Mesendoderm (in vitro differentiated cells): ENCODE measurements at regions not wholly inside any gene's neighbourhood (a gene's known extent, or its start where the extent isn't known, plus 50 kb on each side); places are given as distances from the start of the nearest gene placed in this dataset.

Experiments
- DNase-seq: peaks from one replicate; pipeline ENCODE4 v3.0.0; 2013
- H2AK5ac ChIP-seq: 2 replicates; pipeline ENCODE4 v1.6.1; 2013; ENCODE audit warnings: low read length, inconsistent platforms
- H2BK120ac ChIP-seq: 2 replicates; pipeline ENCODE4 v1.6.1; 2013; ENCODE audit warnings: low read depth, mild to moderate bottlenecking, low read length, moderate library complexity, mixed read lengths
- H2BK15ac ChIP-seq: replicated peaks from 2 replicates; pipeline ENCODE4 v1.6.1; 2013; ENCODE audit warnings: low read depth, mild to moderate bottlenecking, moderate library complexity
- H2BK5ac ChIP-seq: 2 replicates; pipeline ENCODE4 v1.6.1; 2013; ENCODE audit warnings: low read length, inconsistent platforms
- H3K18ac ChIP-seq: 2 replicates; pipeline ENCODE4 v1.6.1; 2013; ENCODE audit warnings: mild to moderate bottlenecking, low read length, mixed read lengths
- H3K23ac ChIP-seq: one replicate; pipeline ENCODE4 v1.6.1; 2013; ENCODE audit warnings: low read length
- H3K27ac ChIP-seq: 2 replicates; pipeline ENCODE4 v1.5.1; 2013; ENCODE audit warnings: low read depth, mild to moderate bottlenecking, inconsistent platforms, low read length, moderate library complexity
- H3K27me3 ChIP-seq: 2 replicates; pipeline ENCODE4 v1.6.1; 2013; ENCODE audit warnings: low read length, control low read depth, mild to moderate bottlenecking, inconsistent platforms; ENCODE audit not compliant: insufficient read depth, poor library complexity
- H3K36me3 ChIP-seq: 2 replicates; pipeline ENCODE4 v1.6.1; 2013; ENCODE audit warnings: low read length, inconsistent platforms; ENCODE audit not compliant: control insufficient read depth, insufficient read depth
- H3K4ac ChIP-seq: one replicate; pipeline ENCODE4 v1.6.1; 2013; ENCODE audit warnings: low read depth, mild to moderate bottlenecking, low read length, moderate library complexity
- H3K4me1 ChIP-seq: 2 replicates; pipeline ENCODE4 v1.6.1; 2013; ENCODE audit warnings: low read depth, low read length, inconsistent platforms; ENCODE audit not compliant: control insufficient read depth
- H3K4me2 ChIP-seq: 2 replicates; pipeline ENCODE4 v1.6.1; 2013; ENCODE audit warnings: low read length
- H3K4me3 ChIP-seq: 2 replicates; pipeline ENCODE4 v1.5.1; 2013; ENCODE audit warnings: mild to moderate bottlenecking, low read length
- H3K56ac ChIP-seq: one replicate; pipeline ENCODE4 v1.6.1; 2013; ENCODE audit warnings: low read length
- H3K79me1 ChIP-seq: 2 replicates; pipeline ENCODE4 v1.6.1; 2013; ENCODE audit warnings: low read length, inconsistent platforms
- H3K79me2 ChIP-seq: 2 replicates; pipeline ENCODE4 v1.6.1; 2013; ENCODE audit warnings: mild to moderate bottlenecking, low read length; ENCODE audit not compliant: control insufficient read depth, insufficient read depth
- H3K9ac ChIP-seq: 2 replicates; pipeline ENCODE4 v1.6.1; 2013; ENCODE audit warnings: low read length, inconsistent platforms
- H4K5ac ChIP-seq: one replicate; pipeline ENCODE4 v1.6.1; 2013; ENCODE audit warnings: low read length
- H4K8ac ChIP-seq: one replicate; pipeline ENCODE4 v1.6.1; 2013; ENCODE audit warnings: low read depth, mild to moderate bottlenecking, control low read depth, low read length, moderate library complexity
- WGBS: extraction: QIAGEN DNeasy Blood & Tissue Kit; methylation state at CpG from one replicate; pipeline ENCODE4 v1.1.7; 2013; ENCODE audit warnings: low lambda C conversion rate, missing lambda C conversion rate; ENCODE audit not compliant: insufficient coverage; ENCODE audit errors: extremely low coverage; 5-methylcytosine and 5-hydroxymethylcytosine counted together

GRCh38 chrX:20463296-20464075 is 196.8 kb upstream of the RPS6KA3 start:
- no peak overlapping the region for H3K4me2 ChIP-seq
- no peak overlapping the region for H4K5ac ChIP-seq
- H2BK5ac ChIP-seq, result no peak overlapping the region
- H3K56ac ChIP-seq, result no peak overlapping the region
- no peak overlapping the region for H3K4ac ChIP-seq
- no peak for DNase-seq
- H3K4me3 ChIP-seq, result no peak overlapping the region
- no peak overlapping the region for H3K18ac ChIP-seq
- H3K9ac ChIP-seq, result no peak overlapping the region
- no peak overlapping the region for H4K8ac ChIP-seq
- H3K36me3 ChIP-seq, result no peaks in the 10 kb centered on the region
- H3K4me1 ChIP-seq, result no peaks in the 10 kb centered on the region
- H3K27ac ChIP-seq, result no peak overlapping the region
- no peak overlapping the region for H2AK5ac ChIP-seq
- no peaks in the 10 kb centered on the region for H3K27me3 ChIP-seq
- no CpG with 5 or more reads among the region's 3 CpGs for WGBS
- no peak overlapping the region for H3K23ac ChIP-seq
- no peaks in the 10 kb centered on the region for H3K79me1 ChIP-seq
- H2BK15ac ChIP-seq, result no peak overlapping the region
- H3K79me2 ChIP-seq, result no peaks in the 10 kb centered on the region
- no peak overlapping the region for H2BK120ac ChIP-seq

- no CpG with 5 or more reads among the region's 3 CpGs for WGBS
- no peaks in the 10 kb centered on the region for H3K79me1 ChIP-seq
Observed at GRCh38 chrX:20461576-20461975, 194.9 kb upstream of the RPS6KA3 start.

GRCh38 chrX:20461002-20461401 is 194.3 kb upstream of the RPS6KA3 start:
- Histone ChIP-seq H3K18ac (no peak overlapping the region), H3K36me3 (no peaks in the 10 kb centered on the region), H2AK5ac (no peak overlapping the region), H2BK15ac (no peak overlapping the region), H2BK5ac (no peak overlapping the region), H3K23ac (no peak overlapping the region), H4K8ac (no peak overlapping the region), H3K4me1 (no peaks in the 10 kb centered on the region), H3K4me3 (no peak overlapping the region), H3K79me2 (no peaks in the 10 kb centered on the region), H3K79me1 (no peaks in the 10 kb centered on the region), H4K5ac (no peak overlapping the region), H3K4me2 (no peak overlapping the region), H3K27me3 (no peaks in the 10 kb centered on the region), H3K27ac (no peak overlapping the region), H3K4ac (no peak overlapping the region), H2BK120ac (no peak overlapping the region), H3K56ac (no peak overlapping the region), H3K9ac (no peak overlapping the region)
- DNase-seq, result no peak
- WGBS, result no CpG with 5 or more reads among the region's 1 CpG

More at GRCh38 chrX:20461576-20461975, 194.9 kb upstream of the RPS6KA3 start:
- Histone ChIP-seq H3K27me3 (no peaks in the 10 kb centered on the region), H2AK5ac (no peak overlapping the region), H4K5ac (no peak overlapping the region), H3K36me3 (no peaks in the 10 kb centered on the region), H2BK120ac (no peak overlapping the region), H4K8ac (no peak overlapping the region), H3K9ac (no peak overlapping the region), H3K56ac (no peak overlapping the region), H3K79me2 (no peaks in the 10 kb centered on the region), H3K23ac (no peak overlapping the region), H2BK5ac (no peak overlapping the region), H3K4me1 (no peaks in the 10 kb centered on the region), H3K18ac (no peak overlapping the region), H2BK15ac (no peak overlapping the region), H3K4me2 (no peak overlapping the region), H3K27ac (no peak overlapping the region), H3K4me3 (no peak overlapping the region), H3K4ac (no peak overlapping the region)
- no peak for DNase-seq

DNA sequence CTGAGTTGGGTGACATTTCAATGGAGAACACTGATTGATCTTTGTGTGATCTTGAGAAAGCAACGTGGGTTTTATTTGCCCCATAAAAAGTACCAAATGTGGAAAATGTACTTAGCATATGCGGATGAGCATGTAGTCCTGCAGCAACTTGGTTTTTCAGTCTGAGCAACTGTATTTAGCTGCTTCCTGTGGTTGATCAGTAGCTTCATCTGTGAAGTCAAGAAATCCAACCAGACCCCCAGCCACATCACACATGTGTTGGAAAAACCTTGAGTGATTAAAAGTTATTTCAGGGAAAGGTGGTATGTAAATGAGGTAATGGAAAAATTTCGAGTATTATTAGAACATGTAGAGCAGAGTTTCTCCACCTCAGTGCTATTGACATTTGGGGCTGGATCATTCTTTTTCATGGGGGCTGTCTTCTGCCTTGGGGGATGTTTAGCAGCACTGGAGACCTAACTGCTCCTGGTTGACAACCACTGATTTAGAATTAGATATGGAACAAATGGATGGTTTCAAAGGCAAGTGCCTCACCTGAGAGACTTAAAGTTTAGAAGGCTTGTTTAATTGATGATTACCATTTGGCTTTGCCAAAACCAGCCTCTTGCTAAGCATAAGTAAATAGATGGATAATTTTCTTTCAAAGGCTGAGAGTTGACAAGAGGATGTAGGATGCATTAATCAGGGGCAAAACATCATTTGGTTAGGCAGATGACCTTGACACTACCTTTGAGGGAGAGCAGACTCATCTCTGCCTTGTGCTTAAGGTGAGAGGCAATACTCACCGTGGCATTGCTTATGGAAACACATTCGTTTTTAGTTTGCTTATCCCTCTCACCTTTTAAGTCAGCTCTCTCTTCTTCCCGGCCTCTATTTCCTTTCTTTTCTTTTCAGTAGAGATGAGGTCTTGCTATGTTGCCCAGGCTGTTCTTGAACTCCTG is 193.0 kb upstream of the RPS6KA3 start:
- Histone ChIP-seq H3K79me2 (no peaks in the 10 kb centered on the region), H2BK15ac (no peak overlapping the region), H3K4me2 (no peak overlapping the region), H3K4ac (no peak overlapping the region), H3K18ac (no peak overlapping the region), H3K79me1 (no peaks in the 10 kb centered on the region), H4K5ac (no peak overlapping the region), H3K9ac (no peak overlapping the region), H2AK5ac (no peak overlapping the region), H3K36me3 (no peaks in the 10 kb centered on the region), H3K23ac (no peak overlapping the region), H2BK120ac (no peak overlapping the region), H3K27me3 (no peaks in the 10 kb centered on the region), H3K56ac (no peak overlapping the region), H3K4me1 (no peaks in the 10 kb centered on the region), H4K8ac (no peak overlapping the region), H2BK5ac (no peak overlapping the region), H3K27ac (no peak overlapping the region), H3K4me3 (no peak overlapping the region)
- WGBS, result no CpG with 5 or more reads among the region's 6 CpGs
- DNase-seq, result no peak

DNA sequence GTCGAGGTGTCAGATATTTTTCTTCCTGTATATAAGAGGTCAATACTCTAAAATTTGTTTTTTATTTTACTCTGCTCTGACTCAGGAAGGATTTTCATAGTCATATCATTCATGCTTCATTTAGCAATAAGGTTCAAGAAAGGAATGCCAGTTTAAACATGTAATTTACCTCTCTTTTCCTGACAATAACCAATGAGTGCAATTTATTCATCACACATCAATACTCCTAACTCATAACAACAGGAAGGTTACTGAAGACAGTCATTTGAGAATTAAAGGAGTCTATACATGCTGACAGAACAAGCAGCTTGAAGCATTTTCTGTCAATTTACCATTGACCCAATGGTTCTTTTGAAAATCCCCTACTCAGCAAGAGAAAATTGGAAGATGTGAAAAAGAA is 190.3 kb upstream of the RPS6KA3 start:
- H3K79me1 ChIP-seq, result no peaks in the 10 kb centered on the region
- H3K18ac ChIP-seq, result no peak overlapping the region
- H2BK5ac ChIP-seq, result no peak overlapping the region
- no peak overlapping the region for H3K27ac ChIP-seq
- H4K8ac ChIP-seq, result no peak overlapping the region
- no peak overlapping the region for H3K4me2 ChIP-seq
- no peaks in the 10 kb centered on the region for H3K79me2 ChIP-seq
- H3K36me3 ChIP-seq, result no peaks in the 10 kb centered on the region
- DNase-seq, result no peak
- H3K4me1 ChIP-seq, result no peaks in the 10 kb centered on the region
- H3K4me3 ChIP-seq, result no peak overlapping the region
- H3K56ac ChIP-seq, result no peak overlapping the region
- no peak overlapping the region for H2BK120ac ChIP-seq
- no peak overlapping the region for H3K23ac ChIP-seq
- H2BK15ac ChIP-seq, result no peak overlapping the region
- H3K4ac ChIP-seq, result no peak overlapping the region
- H3K27me3 ChIP-seq, result no peaks in the 10 kb centered on the region
- no peak overlapping the region for H3K9ac ChIP-seq
- no peak overlapping the region for H2AK5ac ChIP-seq
- no CpG with 5 or more reads among the region's 1 CpG for WGBS
- H4K5ac ChIP-seq, result no peak overlapping the region
